Peyer's patch (tissue), 4 donors: ENCODE measurements at regions not wholly inside any gene's neighbourhood (a gene's known extent, or its start where the extent isn't known, plus 50 kb on each side); places are given as distances from the start of the nearest gene placed in this dataset.

Experiments
- CTCF ChIP-seq, 6 experiments: fragments of 450-650 bp in 4 of 6; fragments of 200-600 bp in 2 of 6; sonication (generic) in 1 of 6; IDR thresholded peaks; one replicate each; pipeline ENCODE4 v1.5.1; 2017 to 2019; ENCODE audit warnings: antibody characterized with exemption in 6 of 6, mild to moderate bottlenecking in 3 of 6, moderate library complexity in 1 of 6
- POLR2A ChIP-seq, 2 donors: fragments of 450-650 bp; IDR thresholded peaks; one replicate each; pipeline ENCODE4 v1.5.1; 2017; ENCODE audit warnings: antibody characterized with exemption in 2 of 2, mild to moderate bottlenecking in 2 of 2, moderate library complexity in 2 of 2

- TF ChIP-seq CTCF (IDR thresholded peaks at IDR 0.05), result no peak
- TF ChIP-seq POLR2A (IDR thresholded peaks at IDR 0.05), result no peak
Measured at GRCh38 chr9:88746743-88747398, 211.9 kb downstream of the NXNL2 start.
